ENCODE measurements at regions not wholly inside any gene's neighbourhood (a gene's known extent, or its start where the extent isn't known, plus 50 kb on each side); places are given as distances from the start of the nearest gene placed in this dataset.

- H3K4me3 ChIP-seq (ENCODE audit: low read length): no peak overlapping the region
- no peak overlapping the region for H3K56ac ChIP-seq (ENCODE audit: low read length)
- no peak overlapping the region for H4K5ac ChIP-seq (ENCODE audit: low read length)
- H3K27ac ChIP-seq (ENCODE audit: low read depth, low read length): no peak overlapping the region
- no peak overlapping the region for H2AK5ac ChIP-seq (ENCODE audit: low read length)
- no peaks in the 10 kb centered on the region for H3K79me1 ChIP-seq (ENCODE audit: low read length)
- no peak overlapping the region for H3K23ac ChIP-seq (ENCODE audit: low read length)
- DNase-seq: no peak
- no CpG with 5 or more reads among the region's 10 CpGs for WGBS (ENCODE audit: extremely low coverage, insufficient coverage, low lambda C conversion rate)
- H3K4me2 ChIP-seq (ENCODE audit: low read length): no peak overlapping the region
- no peaks in the 10 kb centered on the region for H3K79me2 ChIP-seq (ENCODE audit: control insufficient read depth, insufficient read depth, low read length)
- no peak overlapping the region for H4K8ac ChIP-seq (ENCODE audit: low read depth, low read length)
- no peak overlapping the region for H2BK15ac ChIP-seq (replicated peaks; ENCODE audit: low read depth)
- no peak overlapping the region for H3K18ac ChIP-seq (ENCODE audit: low read length)
- H2BK120ac ChIP-seq (ENCODE audit: low read depth, low read length): no peak overlapping the region
- no peak overlapping the region for H3K4ac ChIP-seq (ENCODE audit: low read depth, low read length)
- H3K4me1 ChIP-seq (ENCODE audit: control insufficient read depth, low read depth, low read length): peaks cover 3% of the 10 kb centered on the region
- no peaks in the 10 kb centered on the region for H3K36me3 ChIP-seq (ENCODE audit: control insufficient read depth, insufficient read depth, low read length)
- no peaks in the 10 kb centered on the region for H3K27me3 ChIP-seq (ENCODE audit: insufficient read depth, low read length, poor library complexity)
- no peak overlapping the region for H2BK5ac ChIP-seq (ENCODE audit: low read length)
- H3K9ac ChIP-seq (ENCODE audit: low read length): no peak overlapping the region
Measured at GRCh38 chr5:175814691-175815090, 56.7 kb upstream of the CPLX2 start.

- Histone ChIP-seq H2AK5ac (ENCODE audit: low read length) (no peak overlapping the region), H3K18ac (ENCODE audit: low read length) (no peak overlapping the region), H3K4ac (ENCODE audit: low read depth, low read length) (no peak overlapping the region), H3K27ac (ENCODE audit: low read depth, low read length) (no peak overlapping the region), H3K23ac (ENCODE audit: low read length) (no peak overlapping the region), H3K56ac (ENCODE audit: low read length) (no peak overlapping the region), H3K9ac (ENCODE audit: low read length) (no peak overlapping the region), H2BK15ac (replicated peaks; ENCODE audit: low read depth) (no peak overlapping the region), H2BK5ac (ENCODE audit: low read length) (no peak overlapping the region), H3K4me2 (ENCODE audit: low read length) (no peak overlapping the region), H3K4me3 (ENCODE audit: low read length) (no peak overlapping the region), H3K79me2 (ENCODE audit: control insufficient read depth, insufficient read depth, low read length) (no peaks in the 10 kb centered on the region), H4K8ac (ENCODE audit: low read depth, low read length) (no peak overlapping the region), H3K4me1 (ENCODE audit: control insufficient read depth, low read depth, low read length) (no peaks in the 10 kb centered on the region), H3K36me3 (ENCODE audit: control insufficient read depth, insufficient read depth, low read length) (no peaks in the 10 kb centered on the region), H3K79me1 (ENCODE audit: low read length) (no peaks in the 10 kb centered on the region), H4K5ac (ENCODE audit: low read length) (no peak overlapping the region), H3K27me3 (ENCODE audit: insufficient read depth, low read length, poor library complexity) (no peaks in the 10 kb centered on the region), H2BK120ac (ENCODE audit: low read depth, low read length) (no peak overlapping the region)
- WGBS (ENCODE audit: extremely low coverage, insufficient coverage, low lambda C conversion rate): no CpG with 5 or more reads among the region's 9 CpGs
- no peak for DNase-seq
Measured at GRCh38 chr5:175815126-175815913, 56.1 kb upstream of the CPLX2 start.

DNA sequence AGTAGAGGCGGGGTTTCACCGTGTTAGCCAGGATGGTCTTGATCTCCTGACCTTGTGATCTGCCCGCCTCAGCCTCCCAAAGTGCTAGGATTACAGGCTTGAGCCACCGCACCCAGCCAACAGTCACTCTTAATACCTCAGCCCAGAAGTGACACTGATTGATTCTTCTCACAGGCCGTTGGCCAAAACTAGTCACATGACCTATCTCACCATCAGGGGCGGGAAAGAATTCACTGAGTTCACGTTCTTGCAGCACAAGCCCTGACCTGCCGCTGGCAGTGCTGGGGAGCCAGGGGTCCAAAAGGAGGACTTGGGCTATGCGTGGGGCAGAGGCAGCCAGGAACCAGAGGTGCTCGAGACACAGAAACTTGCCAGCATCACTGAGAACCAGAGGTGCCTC, 55.0 kb upstream of the CPLX2 start:
- Histone ChIP-seq H3K36me3 (ENCODE audit: control insufficient read depth, insufficient read depth, low read length) (no peaks in the 10 kb centered on the region), H2BK5ac (ENCODE audit: low read length) (no peak overlapping the region), H2BK15ac (replicated peaks; ENCODE audit: low read depth) (no peak overlapping the region), H4K5ac (ENCODE audit: low read length) (no peak overlapping the region), H3K56ac (ENCODE audit: low read length) (no peak overlapping the region), H3K18ac (ENCODE audit: low read length) (no peak overlapping the region), H3K27ac (ENCODE audit: low read depth, low read length) (no peak overlapping the region), H3K27me3 (ENCODE audit: insufficient read depth, low read length, poor library complexity) (no peaks in the 10 kb centered on the region), H3K79me1 (ENCODE audit: low read length) (no peaks in the 10 kb centered on the region), H3K4me3 (ENCODE audit: low read length) (no peak overlapping the region), H3K79me2 (ENCODE audit: control insufficient read depth, insufficient read depth, low read length) (no peaks in the 10 kb centered on the region), H2BK120ac (ENCODE audit: low read depth, low read length) (no peak overlapping the region), H3K4me2 (ENCODE audit: low read length) (no peak overlapping the region), H3K4me1 (ENCODE audit: control insufficient read depth, low read depth, low read length) (no peaks in the 10 kb centered on the region), H3K9ac (ENCODE audit: low read length) (no peak overlapping the region), H2AK5ac (ENCODE audit: low read length) (no peak overlapping the region), H4K8ac (ENCODE audit: low read depth, low read length) (no peak overlapping the region), H3K23ac (ENCODE audit: low read length) (no peak overlapping the region), H3K4ac (ENCODE audit: low read depth, low read length) (no peak overlapping the region)
- DNase-seq: peak; percentile 53
- no CpG with 5 or more reads among the region's 10 CpGs for WGBS (ENCODE audit: extremely low coverage, insufficient coverage, low lambda C conversion rate)

DNA sequence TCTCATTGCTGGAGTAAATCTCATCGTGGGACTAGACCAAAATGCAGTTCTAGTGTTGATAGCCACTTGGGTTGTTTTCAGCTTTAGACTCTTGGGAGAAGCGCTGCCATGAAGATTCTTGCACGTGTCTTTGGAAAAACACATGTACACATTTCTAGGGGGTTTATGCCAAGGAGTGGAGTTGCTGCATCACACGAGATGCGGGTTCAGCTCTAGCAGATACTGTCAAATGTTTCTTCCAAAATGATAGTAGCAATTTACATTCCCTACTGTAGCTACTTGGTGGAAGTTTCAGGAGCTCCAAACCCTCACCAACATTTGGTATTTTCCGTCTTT, 52.3 kb upstream of the CPLX2 start:
- Histone ChIP-seq H3K23ac (ENCODE audit: low read length) (no peak overlapping the region), H4K8ac (ENCODE audit: low read depth, low read length) (no peak overlapping the region), H3K9ac (ENCODE audit: low read length) (no peak overlapping the region), H3K36me3 (ENCODE audit: control insufficient read depth, insufficient read depth, low read length) (no peaks in the 10 kb centered on the region), H2AK5ac (ENCODE audit: low read length) (no peak overlapping the region), H3K4me2 (ENCODE audit: low read length) (no peak overlapping the region), H2BK5ac (ENCODE audit: low read length) (no peak overlapping the region), H3K79me2 (ENCODE audit: control insufficient read depth, insufficient read depth, low read length) (no peaks in the 10 kb centered on the region), H2BK120ac (ENCODE audit: low read depth, low read length) (no peak overlapping the region), H2BK15ac (replicated peaks; ENCODE audit: low read depth) (no peak overlapping the region), H4K5ac (ENCODE audit: low read length) (no peak overlapping the region), H3K4me3 (ENCODE audit: low read length) (no peak overlapping the region), H3K27me3 (ENCODE audit: insufficient read depth, low read length, poor library complexity) (no peaks in the 10 kb centered on the region), H3K79me1 (ENCODE audit: low read length) (no peaks in the 10 kb centered on the region), H3K4me1 (ENCODE audit: control insufficient read depth, low read depth, low read length) (peaks cover 4% of the 10 kb centered on the region), H3K56ac (ENCODE audit: low read length) (no peak overlapping the region), H3K4ac (ENCODE audit: low read depth, low read length) (no peak overlapping the region), H3K18ac (ENCODE audit: low read length) (no peak overlapping the region), H3K27ac (ENCODE audit: low read depth, low read length) (no peak overlapping the region)
- DNase-seq: no peak
- no CpG with 5 or more reads among the region's 6 CpGs for WGBS (ENCODE audit: extremely low coverage, insufficient coverage, low lambda C conversion rate)

DNA sequence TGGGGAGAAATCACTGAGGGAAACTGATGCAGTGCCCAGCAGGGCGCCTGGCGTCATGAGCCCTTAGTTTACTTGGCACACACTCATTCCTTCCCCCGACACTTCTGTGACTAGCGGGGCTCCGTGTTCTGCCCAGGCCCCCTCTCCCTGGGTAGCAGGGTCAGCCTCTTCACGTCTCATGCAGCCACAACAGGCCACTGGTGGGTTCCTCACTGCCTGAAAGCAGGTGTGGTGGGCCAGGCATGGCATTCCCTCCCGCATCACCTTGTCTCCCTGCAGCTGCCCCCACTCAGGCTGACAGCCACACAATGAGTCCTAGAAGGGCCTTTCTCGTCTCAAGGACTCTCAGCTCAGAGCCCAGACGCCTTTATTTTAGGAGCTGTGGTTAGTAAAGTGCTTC, 51.1 kb upstream of the CPLX2 start:
- Histone ChIP-seq H3K56ac (ENCODE audit: low read length) (no peak overlapping the region), H4K8ac (ENCODE audit: low read depth, low read length) (no peak overlapping the region), H2BK5ac (ENCODE audit: low read length) (no peak overlapping the region), H2BK120ac (ENCODE audit: low read depth, low read length) (no peak overlapping the region), H3K27me3 (ENCODE audit: insufficient read depth, low read length, poor library complexity) (no peaks in the 10 kb centered on the region), H3K23ac (ENCODE audit: low read length) (no peak overlapping the region), H3K18ac (ENCODE audit: low read length) (no peak overlapping the region), H3K4me1 (ENCODE audit: control insufficient read depth, low read depth, low read length) (peaks cover 5% of the 10 kb centered on the region), H2AK5ac (ENCODE audit: low read length) (no peak overlapping the region), H2BK15ac (replicated peaks; ENCODE audit: low read depth) (no peak overlapping the region), H3K27ac (ENCODE audit: low read depth, low read length) (no peak overlapping the region), H3K9ac (ENCODE audit: low read length) (no peak overlapping the region), H4K5ac (ENCODE audit: low read length) (no peak overlapping the region), H3K4me3 (ENCODE audit: low read length) (no peak overlapping the region), H3K79me2 (ENCODE audit: control insufficient read depth, insufficient read depth, low read length) (no peaks in the 10 kb centered on the region), H3K36me3 (ENCODE audit: control insufficient read depth, insufficient read depth, low read length) (no peaks in the 10 kb centered on the region), H3K79me1 (ENCODE audit: low read length) (no peaks in the 10 kb centered on the region), H3K4me2 (ENCODE audit: low read length) (no peak overlapping the region), H3K4ac (ENCODE audit: low read depth, low read length) (no peak overlapping the region)
- DNase-seq: no peak
- no CpG with 5 or more reads among the region's 9 CpGs for WGBS (ENCODE audit: extremely low coverage, insufficient coverage, low lambda C conversion rate)
